ENCODE measurements at regions not wholly inside any gene's neighbourhood (a gene's known extent, or its start where the extent isn't known, plus 50 kb on each side); places are given as distances from the start of the nearest gene placed in this dataset.
"Not testable (repeated sequence)": the region's sequence is repeated elsewhere in the genome, so short reads cannot be mapped to it uniquely, and the experiment has no call there.

- Mint-ChIP-seq H3K4me3 (ENCODE audit: low read depth) (no peak overlapping the region), H3K27me3 (ENCODE audit: low read depth) (no peaks in the 10 kb centered on the region), H3K36me3 (ENCODE audit: low read depth) (no peaks in the 10 kb centered on the region), H3K9me3 (no peaks in the 10 kb centered on the region), H3K27ac (no peak overlapping the region), H3K4me1 (ENCODE audit: low read depth) (peaks cover 31% of the 10 kb centered on the region)
- no peak for DNase-seq (ENCODE audit: low spot score)
- intact Hi-C loops (cut with micrococcal nuclease): no loop called here
Observed at GRCh38 chr20:53645582-53645897, 51.9 kb upstream of the ZNF217 start.

GRCh38 chr20:53644108-53644507 lies 50.5 kb upstream of the ZNF217 start:
- not testable (repeated sequence) for DNase-seq (ENCODE audit: low spot score); H3K36me3 Mint-ChIP-seq (ENCODE audit: low read depth); H3K27ac Mint-ChIP-seq; H3K4me3 Mint-ChIP-seq (ENCODE audit: low read depth); H3K9me3 Mint-ChIP-seq; H3K27me3 Mint-ChIP-seq (ENCODE audit: low read depth)
- intact Hi-C loops (cut with micrococcal nuclease): loop anchor here (5.0 kb wide), 2 partner anchors 228 to 248 kb away; no protein-coding TSS in a partner anchor
- peaks cover 33% of the 10 kb centered on the region for H3K4me1 Mint-ChIP-seq (ENCODE audit: low read depth)
